OCI-LY3 (cell line): ENCODE measurements at regions not wholly inside any gene's neighbourhood (a gene's known extent, or its start where the extent isn't known, plus 50 kb on each side); places are given as distances from the start of the nearest gene placed in this dataset.

ENCODE experiments used
- H2AFZ ChIP-seq: fragments of 200-600, 300-600 bp; shearing (Covaris generic); 2 replicates; pipeline ENCODE4 v1.6.0; 2014; ENCODE audit warnings: antibody characterized with exemption, low read depth, low read length
- H3K27ac ChIP-seq: fragments of 200-600, 300-600 bp; sonication (generic); 2 replicates; pipeline ENCODE4 v1.5.1; 2014; ENCODE audit warnings: mild to moderate bottlenecking, low read length, moderate library complexity, mixed read lengths
- H3K27me3 ChIP-seq: fragments of 200-600, 300-600 bp; sonication (generic); 2 replicates; pipeline ENCODE4 v1.6.1; 2014; ENCODE audit warnings: low read depth, low read length, mixed read lengths
- H3K36me3 ChIP-seq: fragments of 200-600, 300-600 bp; sonication (generic); replicated peaks from 2 replicates; pipeline ENCODE3; 2014; ENCODE audit warnings: low read depth, low read length, mixed read lengths
- H3K4me1 ChIP-seq: fragments of 300-600, 200-600 bp; sonication (generic); 2 replicates; pipeline ENCODE4 v1.6.1; 2014; ENCODE audit warnings: low read length, mixed read lengths
- H3K4me2 ChIP-seq: fragments of 200-600, 300-600 bp; sonication (generic); 2 replicates; pipeline ENCODE4 v1.6.1; 2014; ENCODE audit warnings: low read length, mixed read lengths
- H3K4me3 ChIP-seq: fragments of 300-600, 200-600 bp; sonication (generic); 2 replicates; pipeline ENCODE4 v1.5.1; 2014; ENCODE audit warnings: antibody characterized with exemption, mild to moderate bottlenecking, low read length, moderate library complexity
- H3K79me2 ChIP-seq: fragments of 300-600, 200-600 bp; shearing (Covaris generic); 2 replicates; pipeline ENCODE4 v1.6.1; 2014; ENCODE audit warnings: mild to moderate bottlenecking, low read length, mixed read lengths
- H3K9ac ChIP-seq: fragments of 300-600, 200-600 bp; shearing (Covaris generic); 2 replicates; pipeline ENCODE4 v1.6.0; 2014; ENCODE audit warnings: mild to moderate bottlenecking, low read length, moderate library complexity
- H3K9me3 ChIP-seq: fragments of 200-600, 300-600 bp; shearing (Covaris generic); 2 replicates; pipeline ENCODE4 v1.6.1; 2014; ENCODE audit warnings: low read length, mixed read lengths; ENCODE audit not compliant: insufficient read depth
- H4K20me1 ChIP-seq: fragments of 200-600, 300-600 bp; sonication (generic); 2 replicates; pipeline ENCODE4 v1.6.1; 2016; ENCODE audit warnings: low read length, mixed read lengths; ENCODE audit not compliant: insufficient read depth
- CTCF ChIP-seq: fragments of 200-600, 300-600 bp; sonication (generic); IDR thresholded peaks from 2 replicates; pipeline ENCODE4 v1.5.1; 2014; ENCODE audit warnings: antibody characterized with exemption, low read length, low read depth
- EZH2phosphoT487 ChIP-seq: fragments of 200-600 bp; shearing (Covaris generic); IDR thresholded peaks from 2 replicates; pipeline ENCODE4 v1.6.1; 2018; ENCODE audit warnings: antibody characterized with exemption, mixed run types, low read depth

GRCh38 chr20:46808565-46808964 lies 86.1 kb upstream of the EYA2 start:
- no peak overlapping the region for H3K27ac ChIP-seq
- no peaks in the 10 kb centered on the region for H3K79me2 ChIP-seq
- no peaks in the 10 kb centered on the region for H3K4me1 ChIP-seq
- no peak overlapping the region for H3K9ac ChIP-seq
- no peaks in the 10 kb centered on the region for H4K20me1 ChIP-seq
- no peak overlapping the region for H2AFZ ChIP-seq
- peaks cover 3% of the 10 kb centered on the region; the same call in 1 of the 2 replicates for H3K27me3 ChIP-seq
- H3K4me3 ChIP-seq: no peak overlapping the region
- no peaks in the 10 kb centered on the region for H3K9me3 ChIP-seq
- TF ChIP-seq CTCF (no peak), EZH2phosphoT487 (no peak)
- H3K36me3 ChIP-seq: no peaks in the 10 kb centered on the region
- no peak overlapping the region for H3K4me2 ChIP-seq

GRCh38 chr20:46809706-46810360 lies 84.8 kb upstream of the EYA2 start:
- no peak overlapping the region for H3K4me3 ChIP-seq
- H3K36me3 ChIP-seq: no peaks in the 10 kb centered on the region
- no peak overlapping the region for H3K4me2 ChIP-seq
- no peak overlapping the region for H3K27ac ChIP-seq
- TF ChIP-seq CTCF: no peak
- TF ChIP-seq EZH2phosphoT487: no peak
- no peak overlapping the region for H3K9ac ChIP-seq
- H3K27me3 ChIP-seq: no peaks in the 10 kb centered on the region
- H3K79me2 ChIP-seq: no peaks in the 10 kb centered on the region
- peaks cover 1% of the 10 kb centered on the region; the same call in 1 of the 2 replicates for H3K4me1 ChIP-seq
- no peaks in the 10 kb centered on the region for H3K9me3 ChIP-seq
- H2AFZ ChIP-seq: no peak overlapping the region
- no peaks in the 10 kb centered on the region for H4K20me1 ChIP-seq

- Histone ChIP-seq H4K20me1 (no peaks in the 10 kb centered on the region), H3K27ac (no peak overlapping the region), H3K9ac (no peak overlapping the region), H3K4me2 (no peak overlapping the region), H3K4me3 (no peak overlapping the region), H3K79me2 (no peaks in the 10 kb centered on the region), H3K36me3 (no peaks in the 10 kb centered on the region), H3K27me3 (no peaks in the 10 kb centered on the region), H3K9me3 (no peaks in the 10 kb centered on the region), H2AFZ (no peak overlapping the region), H3K4me1 (peaks cover 6% of the 10 kb centered on the region; the same call in 1 of the 2 replicates)
- TF ChIP-seq CTCF (no peak), EZH2phosphoT487 (no peak)
These were observed 84.0 kb upstream of the EYA2 start for GRCh38 chr20:46810448-46811223.
